GM06990 (cell line): ENCODE measurements at regions not wholly inside any gene's neighbourhood (a gene's known extent, or its start where the extent isn't known, plus 50 kb on each side); places are given as distances from the start of the nearest gene placed in this dataset.

Source experiments
- DNase-seq: peaks from one replicate; pipeline ENCODE4 v3.0.0-alpha.2; 2011; ENCODE audit not compliant: insufficient read length; ENCODE audit errors: extremely low read depth
- H3K27me3 ChIP-seq: replicated peaks from 2 replicates; pipeline ENCODE4 v1.6.0; 2011; ENCODE audit warnings: low read length; ENCODE audit not compliant: control insufficient read depth, insufficient read depth
- H3K36me3 ChIP-seq: 2 replicates; pipeline ENCODE4 v1.5.1; 2011; ENCODE audit warnings: low read length; ENCODE audit not compliant: control insufficient read depth, insufficient read depth
- H3K4me3 ChIP-seq: replicated peaks from 2 replicates; pipeline ENCODE4 v1.5.1; 2011; ENCODE audit warnings: low read depth, mild to moderate bottlenecking, control low read depth, low read length
- TF ChIP-seq, protein P1 (sequence below): IDR thresholded peaks from 2 replicates; pipeline ENCODE4 v1.5.1; 2011; ENCODE audit warnings: low read length, control low read depth, mild to moderate bottlenecking, inconsistent platforms; ENCODE audit not compliant: insufficient read depth, poor library complexity, severe bottlenecking

- TF ChIP-seq, protein P1, sequence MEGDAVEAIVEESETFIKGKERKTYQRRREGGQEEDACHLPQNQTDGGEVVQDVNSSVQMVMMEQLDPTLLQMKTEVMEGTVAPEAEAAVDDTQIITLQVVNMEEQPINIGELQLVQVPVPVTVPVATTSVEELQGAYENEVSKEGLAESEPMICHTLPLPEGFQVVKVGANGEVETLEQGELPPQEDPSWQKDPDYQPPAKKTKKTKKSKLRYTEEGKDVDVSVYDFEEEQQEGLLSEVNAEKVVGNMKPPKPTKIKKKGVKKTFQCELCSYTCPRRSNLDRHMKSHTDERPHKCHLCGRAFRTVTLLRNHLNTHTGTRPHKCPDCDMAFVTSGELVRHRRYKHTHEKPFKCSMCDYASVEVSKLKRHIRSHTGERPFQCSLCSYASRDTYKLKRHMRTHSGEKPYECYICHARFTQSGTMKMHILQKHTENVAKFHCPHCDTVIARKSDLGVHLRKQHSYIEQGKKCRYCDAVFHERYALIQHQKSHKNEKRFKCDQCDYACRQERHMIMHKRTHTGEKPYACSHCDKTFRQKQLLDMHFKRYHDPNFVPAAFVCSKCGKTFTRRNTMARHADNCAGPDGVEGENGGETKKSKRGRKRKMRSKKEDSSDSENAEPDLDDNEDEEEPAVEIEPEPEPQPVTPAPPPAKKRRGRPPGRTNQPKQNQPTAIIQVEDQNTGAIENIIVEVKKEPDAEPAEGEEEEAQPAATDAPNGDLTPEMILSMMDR = no peak
- H3K27me3 ChIP-seq = no peaks in the 10 kb centered on the region; the same call in 1 of the 2 replicates
- H3K4me3 ChIP-seq = no peak overlapping the region
- no peaks in the 10 kb centered on the region for H3K36me3 ChIP-seq
- no peak for DNase-seq
These were observed 233.0 kb downstream of the ANKRD60 start for GRCh38 chr20:57995381-57995977.

DNA sequence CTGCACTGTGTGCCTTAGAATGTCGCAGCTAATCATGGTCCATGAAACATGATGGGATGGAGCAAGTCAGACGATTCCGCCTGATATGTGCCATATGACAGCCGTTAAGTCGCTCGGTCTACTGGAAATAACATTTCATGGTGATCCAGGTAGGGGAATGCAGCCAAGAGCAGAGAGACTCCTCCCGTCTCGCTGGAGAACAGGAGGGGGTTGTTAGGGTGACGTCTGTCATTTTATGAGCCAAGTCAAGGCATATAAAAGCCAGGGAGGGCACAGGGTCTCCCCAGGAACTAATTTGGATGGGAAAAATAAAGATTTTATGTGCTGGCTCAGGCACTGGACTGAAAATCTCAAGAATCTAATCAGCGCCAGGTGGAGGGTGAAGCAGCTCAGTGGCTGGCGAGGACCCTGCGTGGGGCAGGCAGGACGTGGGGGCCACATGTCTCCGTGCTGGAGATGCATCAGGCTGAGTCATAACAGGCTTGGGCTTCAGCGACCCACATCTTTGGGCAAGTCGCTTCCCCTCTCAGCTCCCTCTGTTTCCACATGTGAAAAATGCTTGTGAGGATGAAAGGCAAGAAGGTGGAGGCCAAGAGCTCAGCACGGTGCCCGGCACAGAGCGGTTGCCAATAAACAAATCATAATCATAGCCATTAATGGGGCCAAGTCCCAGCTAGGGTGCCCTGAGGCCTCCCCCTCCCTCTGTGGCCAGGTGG, 234.6 kb downstream of the ANKRD60 start:
- Histone ChIP-seq H3K27me3 (no peaks in the 10 kb centered on the region; the same call in 1 of the 2 replicates), H3K36me3 (no peaks in the 10 kb centered on the region), H3K4me3 (no peak overlapping the region)
- TF ChIP-seq, protein P1 = no peak
- no peak for DNase-seq

DNA sequence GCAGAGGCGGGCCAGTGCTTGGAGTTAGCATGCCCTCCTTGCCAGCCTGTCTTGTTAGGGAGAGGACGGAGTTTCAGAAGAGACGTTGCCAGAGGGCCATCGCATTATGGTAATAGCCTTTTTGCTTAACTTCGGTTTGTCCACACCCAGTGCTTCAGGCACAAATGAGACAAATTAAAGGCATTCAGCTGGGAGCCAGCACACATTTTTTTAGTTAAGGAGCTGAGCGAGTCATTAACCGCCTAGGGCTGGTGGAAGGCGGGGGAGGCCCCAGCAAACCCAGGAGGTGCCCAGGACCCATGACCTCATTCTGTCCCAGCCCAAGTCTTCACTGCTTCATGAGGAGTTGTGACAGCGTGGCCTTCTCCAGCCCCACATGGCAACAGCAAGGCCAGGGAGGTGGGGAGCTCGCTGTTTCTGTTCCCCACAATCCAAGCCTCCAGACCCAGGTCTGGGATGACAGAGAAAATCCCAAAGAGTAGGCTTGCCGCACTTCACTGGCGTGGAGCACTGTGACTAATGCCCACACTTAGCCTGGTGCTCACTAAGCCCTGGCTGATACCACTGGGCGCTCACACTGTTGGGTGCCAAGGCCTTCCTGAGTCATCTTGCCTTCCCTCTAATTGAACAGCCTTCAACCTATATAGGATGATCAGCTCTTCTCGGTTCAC, 237.1 kb downstream of the ANKRD60 start:
- Histone ChIP-seq H3K4me3 (no peak overlapping the region), H3K27me3 (peaks cover 4% of the 10 kb centered on the region), H3K36me3 (no peaks in the 10 kb centered on the region)
- TF ChIP-seq, protein P1 = no peak
- DNase-seq = no peak

DNA sequence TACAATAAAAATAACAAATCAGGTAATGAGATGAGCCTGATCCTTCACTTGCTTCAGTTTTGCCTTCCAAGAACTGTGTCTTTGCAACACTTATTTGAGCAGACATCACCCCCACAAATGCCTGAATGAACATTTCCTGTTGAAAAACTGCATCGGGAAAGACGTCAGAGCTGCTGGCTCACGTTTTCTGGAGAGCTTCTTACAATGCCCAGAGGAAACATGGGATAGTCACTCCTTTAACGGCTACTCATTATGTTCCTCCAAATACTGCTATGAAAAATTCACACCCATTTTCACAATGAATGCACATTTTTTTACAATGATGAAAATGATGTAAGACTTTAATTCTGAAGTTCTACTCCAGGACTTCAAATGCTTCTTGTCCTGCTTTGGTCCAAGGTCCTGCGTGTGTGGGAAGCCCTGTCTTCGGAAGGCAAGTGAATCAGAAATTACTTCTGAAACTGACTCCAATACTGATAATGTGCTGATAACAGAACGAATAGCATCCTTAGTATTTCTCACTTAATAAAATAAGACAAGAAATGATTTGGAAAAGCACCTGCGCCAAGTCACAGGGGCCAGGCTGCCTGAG, 238.0 kb downstream of the ANKRD60 start:
- Histone ChIP-seq H3K4me3 (no peak overlapping the region), H3K27me3 (peaks cover 4% of the 10 kb centered on the region), H3K36me3 (no peaks in the 10 kb centered on the region)
- DNase-seq = no peak
- TF ChIP-seq, protein P1 = no peak

- Histone ChIP-seq H3K4me3 (no peak overlapping the region), H3K36me3 (no peaks in the 10 kb centered on the region), H3K27me3 (peaks cover 4% of the 10 kb centered on the region)
- TF ChIP-seq, protein P1 = no peak
- no peak for DNase-seq
These were observed 239.6 kb downstream of the ANKRD60 start for GRCh38 chr20:57988828-57989227.
